HPDE6-E6E7 (cell line): ENCODE measurements at regions not wholly inside any gene's neighbourhood (a gene's known extent, or its start where the extent isn't known, plus 50 kb on each side); places are given as distances from the start of the nearest gene placed in this dataset.
A peak's percentile ranks its signal among the peaks of the same experiment; 100 is the strongest.

Experiments used
- DNase-seq: peaks from one replicate; pipeline ENCODE4 v3.0.0; 2011; ENCODE audit warnings: missing footprints; ENCODE audit errors: extremely low spot score

DNA sequence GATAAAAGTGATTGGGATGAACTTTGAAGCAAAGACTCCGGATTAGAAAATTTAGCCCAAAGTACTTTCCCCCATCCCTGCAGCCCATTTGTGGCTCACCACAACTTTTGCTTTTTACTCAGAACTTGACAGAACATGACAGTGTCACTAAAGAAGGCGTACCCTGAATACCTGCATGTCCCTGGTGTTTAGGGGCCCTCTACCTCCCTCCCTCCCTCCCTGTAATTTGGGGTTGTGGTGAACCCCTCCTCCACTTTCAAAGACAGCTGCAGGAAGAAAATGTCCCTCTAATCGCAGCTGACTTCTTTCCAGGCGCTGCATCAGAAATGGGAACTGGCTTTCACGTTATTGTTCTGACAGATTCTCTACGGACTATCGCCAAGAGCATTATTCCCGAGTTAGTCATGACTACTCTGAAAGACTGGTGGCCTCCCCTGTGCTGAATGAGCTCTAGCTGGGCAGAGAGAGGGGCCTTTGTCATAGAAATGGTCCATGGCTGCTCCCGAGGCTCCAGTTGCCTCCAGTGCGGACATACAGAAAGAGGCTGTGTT, 93.2 kb upstream of the ARHGEF3 start:
- DNase-seq: no peak

DNA sequence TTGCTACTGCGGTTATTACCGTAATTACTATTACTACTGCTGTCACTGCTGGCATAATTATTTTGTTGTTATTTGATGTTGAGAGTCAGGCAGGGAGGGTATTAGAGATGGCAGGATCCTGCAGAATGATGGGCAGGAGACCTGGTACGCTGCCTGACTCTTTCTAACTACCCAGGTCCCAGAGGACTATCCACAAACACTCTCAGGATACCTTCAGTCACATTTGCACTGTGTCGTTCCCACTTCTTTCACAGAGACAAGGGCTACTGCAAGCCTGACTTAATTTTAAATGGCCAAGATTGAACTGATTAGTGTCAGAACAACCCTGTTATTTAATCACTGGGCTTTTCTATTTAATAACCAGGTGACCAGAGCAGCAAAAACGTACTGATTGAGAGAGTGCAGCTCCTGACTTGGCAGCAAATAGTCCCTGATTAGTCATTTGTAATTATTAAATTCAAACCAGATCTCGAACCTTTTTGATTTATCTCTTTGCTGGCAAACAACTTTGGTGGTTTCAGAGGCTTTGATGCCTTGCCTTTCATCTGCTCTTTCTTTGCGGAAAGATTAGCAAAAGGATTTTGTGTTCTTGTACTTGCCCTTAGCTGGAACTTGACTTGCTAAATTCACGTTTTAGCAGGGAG, 88.8 kb upstream of the ARHGEF3 start:
- DNase-seq: no peak

- DNase-seq: no peak
Measured at GRCh38 chr3:56889131-56889530, 87.4 kb upstream of the ARHGEF3 start.

DNA sequence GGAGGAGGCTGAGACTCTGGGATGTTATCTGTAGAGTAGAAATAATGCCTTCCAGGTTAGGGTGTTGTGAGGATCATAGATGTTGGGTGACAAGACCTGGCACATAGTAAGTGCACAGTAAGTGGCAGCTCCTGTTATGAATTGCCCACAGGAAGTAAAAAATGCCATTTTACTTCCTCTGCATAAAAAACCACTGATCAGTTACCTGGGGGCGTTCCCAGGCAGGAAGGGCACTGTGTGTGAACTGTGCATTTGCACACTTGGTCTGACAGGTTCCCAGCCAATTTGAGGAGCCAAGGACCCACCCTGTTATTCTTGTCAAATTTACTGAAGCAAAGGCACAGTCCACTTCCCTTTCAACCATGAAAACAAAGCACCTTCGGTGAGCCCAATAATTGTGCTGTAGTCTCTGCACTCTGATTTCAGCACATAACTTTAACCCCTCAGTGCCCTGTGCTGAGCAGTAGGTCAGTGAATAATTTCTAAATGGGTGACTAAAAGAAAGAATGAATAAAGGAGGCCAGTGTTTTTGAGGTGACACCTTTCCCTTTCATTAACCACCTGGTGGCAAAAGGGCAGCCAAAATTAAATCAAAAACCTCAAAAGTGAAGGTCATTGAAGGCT, 85.8 kb upstream of the ARHGEF3 start:
- DNase-seq: no peak

DNA sequence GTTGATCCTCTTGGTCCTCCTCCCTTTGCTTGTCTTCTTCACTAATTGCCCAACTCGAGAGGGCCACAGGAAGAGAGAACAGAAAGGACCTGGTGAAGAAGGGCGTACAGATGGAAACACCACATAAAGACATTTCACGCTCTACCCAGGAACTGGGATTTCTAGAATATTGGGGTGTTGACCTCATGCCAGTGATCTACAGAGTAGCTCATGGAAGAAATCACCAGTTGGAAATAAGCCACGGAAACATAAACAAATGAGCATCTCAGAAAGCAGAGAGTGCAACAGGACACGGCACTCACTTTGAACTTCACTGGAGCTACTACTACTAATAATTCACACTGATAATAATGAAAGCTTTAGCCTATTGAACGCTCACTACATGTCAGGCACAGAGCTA, 84.6 kb upstream of the ARHGEF3 start:
- DNase-seq: no peak

GRCh38 chr3:56885879-56886278, 84.1 kb upstream of the ARHGEF3 start:
- no peak for DNase-seq

- DNase-seq: no peak
Measured at GRCh38 chr3:56885453-56885852, 83.7 kb upstream of the ARHGEF3 start.

DNA sequence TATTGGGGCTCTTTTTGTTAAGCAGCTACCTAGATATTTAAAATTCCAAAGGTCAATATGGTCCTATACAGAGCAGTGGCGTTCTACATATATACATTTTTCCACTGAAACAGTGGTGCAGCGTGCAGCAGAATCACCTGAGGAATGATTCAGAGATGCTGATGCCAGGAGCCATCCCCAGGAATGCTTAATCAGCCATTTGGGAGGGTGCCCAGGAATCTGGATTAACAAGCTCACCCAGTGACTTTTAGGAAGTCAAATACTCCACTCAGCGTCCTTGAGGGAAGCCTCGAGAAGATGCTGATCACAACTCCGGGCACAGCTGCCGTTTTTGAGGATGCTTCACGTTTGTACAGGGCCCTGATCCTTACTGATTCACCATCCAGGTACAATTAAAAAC, 82.6 kb upstream of the ARHGEF3 start:
- peak; percentile 4 for DNase-seq

DNA sequence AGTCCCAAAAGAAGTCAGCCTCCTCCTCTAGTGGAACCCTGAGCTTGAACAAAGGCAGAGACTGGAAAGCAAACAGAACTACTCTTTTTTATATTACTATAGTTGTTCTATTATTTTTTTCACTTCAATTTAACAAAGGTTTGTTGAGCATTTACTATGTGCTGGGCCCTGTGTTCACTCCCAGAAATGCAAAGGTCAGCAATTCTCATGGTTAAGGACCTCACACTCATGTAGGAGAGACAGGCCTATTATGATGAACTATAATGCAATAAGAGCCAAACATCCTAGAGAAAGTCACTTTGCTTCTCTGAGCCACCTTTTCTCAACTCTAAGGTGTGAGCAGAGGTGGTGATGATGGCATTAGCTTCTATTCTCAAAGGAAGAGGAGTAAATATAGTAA, 82.1 kb upstream of the ARHGEF3 start:
- DNase-seq: no peak

GRCh38 chr3:56882896-56883295, 81.1 kb upstream of the ARHGEF3 start:
- no peak for DNase-seq

DNA sequence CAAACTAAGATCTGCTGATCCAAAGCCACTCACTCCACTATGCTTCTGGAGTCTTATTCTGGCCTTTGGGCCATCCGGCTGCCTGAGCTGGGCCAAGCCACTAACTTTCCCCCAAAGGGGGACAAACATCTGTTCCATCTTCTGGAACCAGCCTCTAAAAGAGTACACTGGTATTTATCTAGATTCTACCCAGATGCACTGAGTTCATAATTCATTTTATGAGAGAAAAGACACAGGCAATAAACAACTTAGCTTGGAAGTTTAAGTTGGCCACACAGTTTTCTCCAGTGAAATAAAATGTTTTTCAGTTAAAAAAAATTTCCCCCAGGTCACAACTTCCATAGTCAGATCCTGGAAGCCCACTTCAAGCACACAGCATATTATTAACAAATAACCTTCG, 80.1 kb upstream of the ARHGEF3 start:
- DNase-seq: no peak

DNA sequence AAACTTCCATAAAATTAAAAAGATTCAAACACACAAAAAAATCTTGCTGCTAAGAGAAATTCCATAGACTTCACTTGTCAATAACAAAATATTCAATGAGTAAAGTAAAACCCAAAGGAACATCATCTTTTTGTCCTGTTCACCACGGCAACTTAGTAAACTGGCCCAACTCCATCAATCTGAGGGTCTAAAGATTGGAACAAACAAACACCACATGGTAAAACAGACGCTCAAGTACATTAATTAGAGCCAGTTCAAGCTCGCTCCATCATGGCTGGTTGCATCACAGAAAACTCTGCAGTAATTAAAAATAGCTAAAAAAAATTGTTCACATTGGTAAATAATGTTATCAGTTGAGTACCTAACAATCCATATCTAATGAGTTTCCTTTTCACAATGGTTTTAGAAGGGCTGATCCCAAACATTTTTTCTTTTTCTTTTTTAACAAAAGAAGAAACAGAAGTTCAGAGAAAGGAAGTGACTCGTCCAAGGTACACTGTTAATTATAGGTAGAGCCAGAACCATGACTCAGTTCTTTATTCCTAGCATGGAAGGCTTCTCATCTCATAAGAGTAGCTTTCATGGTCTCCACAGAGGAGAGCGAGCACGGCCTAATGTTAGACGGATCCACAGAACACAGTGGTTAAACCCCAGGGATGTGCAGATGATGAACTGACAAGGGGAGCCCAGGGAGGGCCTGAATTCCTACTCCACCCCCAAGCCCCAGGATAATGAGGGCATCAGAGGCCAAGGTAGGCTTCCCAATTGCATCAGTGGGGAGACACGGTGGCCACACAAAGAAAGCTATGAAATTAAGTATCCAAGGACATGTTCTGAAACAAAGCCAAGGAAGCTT, 79.2 kb upstream of the ARHGEF3 start:
- DNase-seq: no peak

DNA sequence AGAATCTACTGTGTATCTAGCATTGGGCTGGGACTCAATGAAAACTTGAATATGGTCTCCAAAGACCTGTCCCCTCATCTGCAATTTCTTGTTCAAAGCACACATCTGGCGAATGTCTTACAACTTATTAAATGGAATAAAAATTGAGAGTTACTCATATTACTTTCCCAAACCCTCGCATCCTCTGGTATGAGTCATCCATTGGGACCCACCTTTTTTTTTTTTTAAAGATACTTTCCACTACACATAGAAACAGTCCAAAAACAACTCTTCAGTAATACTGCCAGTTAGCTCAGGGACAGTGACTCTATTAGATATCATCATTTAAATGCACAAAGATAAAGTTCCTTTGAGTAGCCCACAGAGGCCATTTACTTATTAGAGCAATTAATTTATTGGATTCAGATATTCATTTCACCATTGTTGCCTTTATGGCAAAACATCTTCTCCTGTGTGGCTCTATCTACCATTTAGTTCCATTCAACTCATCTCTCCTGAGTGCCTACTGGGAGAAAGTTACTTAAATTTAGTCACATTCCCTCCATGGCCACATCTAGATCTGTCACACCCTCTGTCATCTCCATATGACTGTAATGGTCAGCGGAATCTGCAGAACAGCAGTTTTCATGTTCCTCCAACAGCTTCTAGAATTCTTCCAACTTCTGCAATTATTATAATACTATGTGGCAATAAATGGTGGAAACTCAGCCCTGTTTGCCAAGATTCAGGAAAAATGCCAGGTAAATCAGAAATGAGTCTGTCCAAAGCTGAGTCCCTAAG, 77.9 kb upstream of the ARHGEF3 start:
- no peak for DNase-seq

DNA sequence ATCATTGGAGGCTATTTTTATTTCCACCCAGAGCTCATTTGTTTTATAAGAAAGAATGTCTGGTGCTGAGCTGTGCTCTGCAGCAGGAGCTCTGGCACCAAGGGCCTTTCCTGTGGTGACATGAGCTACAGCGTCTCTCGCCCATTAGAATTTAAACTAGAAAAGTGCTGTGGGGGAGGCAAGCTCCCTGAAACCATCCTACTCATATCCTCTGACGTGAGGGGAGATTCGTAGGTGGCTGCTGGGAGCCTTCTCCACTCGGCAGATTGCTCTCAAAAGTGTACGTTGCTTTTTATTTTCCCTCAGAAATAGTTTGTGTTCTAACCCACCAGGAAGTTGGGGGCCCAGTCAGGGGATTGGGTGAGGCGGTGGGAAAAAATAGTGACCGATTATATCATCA, 76.3 kb upstream of the ARHGEF3 start:
- DNase-seq: no peak

DNA sequence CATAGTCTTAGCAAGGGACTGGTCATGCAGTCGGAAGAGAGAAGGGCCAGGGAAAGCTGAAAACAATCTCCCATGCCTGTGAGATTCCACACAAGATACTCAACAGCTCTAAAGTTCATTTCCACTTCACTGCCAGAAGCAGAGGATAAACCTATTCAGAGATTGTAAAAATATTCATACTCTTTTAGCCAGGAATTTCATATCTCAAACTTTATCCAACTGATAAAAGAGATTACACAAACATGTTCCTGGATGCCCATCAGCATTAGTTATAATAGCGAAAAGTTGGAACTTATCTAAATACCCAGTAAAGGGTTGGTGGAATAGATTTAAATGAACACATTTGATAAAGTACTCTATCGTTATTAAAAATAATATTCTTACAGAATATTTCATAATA, 75.2 kb upstream of the ARHGEF3 start:
- no peak for DNase-seq

GRCh38 chr3:56874269-56874668, 72.5 kb upstream of the ARHGEF3 start:
- no peak for DNase-seq

DNA sequence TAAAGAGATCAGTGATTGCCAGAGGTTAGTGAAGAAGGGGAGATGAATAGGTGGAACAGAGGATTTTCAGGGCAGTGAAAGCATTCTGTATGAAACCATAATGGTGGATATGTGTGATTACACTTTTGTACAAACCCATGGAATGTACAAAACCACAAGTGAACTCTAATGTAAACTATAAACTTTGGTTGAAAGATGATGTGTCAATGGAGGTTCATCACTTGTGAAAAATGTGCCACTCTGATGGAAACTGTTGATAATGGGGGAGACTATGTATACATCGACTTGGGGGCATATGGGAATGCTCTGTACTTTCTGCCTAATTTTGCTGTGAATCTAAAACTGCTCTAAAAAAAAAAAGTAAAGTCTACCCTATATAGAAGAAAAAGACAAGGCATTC, 68.7 kb upstream of the ARHGEF3 start:
- DNase-seq: no peak

- DNase-seq: no peak
Measured at GRCh38 chr3:56869157-56869889, 67.6 kb upstream of the ARHGEF3 start.

- DNase-seq: no peak
Measured at GRCh38 chr3:56868706-56869105, 67.0 kb upstream of the ARHGEF3 start.

GRCh38 chr3:56867671-56868070, 65.9 kb upstream of the ARHGEF3 start:
- DNase-seq: no peak

DNA sequence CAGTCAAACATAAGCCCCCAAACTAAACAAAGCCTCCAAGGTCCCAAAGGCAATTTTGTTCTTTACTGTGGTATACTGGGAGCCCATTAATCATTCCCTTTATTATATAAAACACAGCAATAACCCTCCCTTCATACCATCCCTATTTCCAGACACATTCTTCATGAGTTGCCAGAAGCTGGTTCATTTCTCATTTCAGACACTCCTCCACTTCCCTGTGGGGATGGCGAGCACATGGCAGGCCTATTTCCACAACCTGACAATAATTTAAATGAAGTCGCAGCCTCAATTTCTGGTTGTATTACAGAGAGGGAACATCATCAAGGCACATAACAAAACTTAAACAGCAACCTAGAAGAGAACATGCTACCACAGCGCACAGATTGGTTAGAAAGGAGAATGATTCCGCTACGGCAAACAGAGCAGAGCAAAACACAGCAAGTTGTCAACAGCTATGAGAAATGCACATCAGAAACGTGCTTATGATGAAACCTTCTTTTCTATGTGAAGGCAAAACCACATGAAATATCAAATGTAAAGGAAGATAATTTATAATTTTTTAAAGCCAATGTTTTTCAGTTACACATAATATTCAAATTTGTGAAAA, 63.3 kb upstream of the ARHGEF3 start:
- DNase-seq: no peak
